ENCODE measurements at regions not wholly inside any gene's neighbourhood (a gene's known extent, or its start where the extent isn't known, plus 50 kb on each side); places are given as distances from the start of the nearest gene placed in this dataset.

- TF ChIP-seq GATA3 (IDR thresholded peaks at IDR 0.05; ENCODE audit: low read depth, low read length) (no peak), GATA2 (IDR thresholded peaks at IDR 0.05; ENCODE audit: low read depth, low read length) (no peak)
These were observed 64.3 kb upstream of the BTBD3 start for GRCh38 chr20:11853359-11853758.

- no peak for TF ChIP-seq GATA2 (IDR thresholded peaks at IDR 0.05; ENCODE audit: low read depth, low read length)
- TF ChIP-seq GATA3 (IDR thresholded peaks at IDR 0.05; ENCODE audit: low read depth, low read length) = no peak
These were observed 56.2 kb upstream of the BTBD3 start for GRCh38 chr20:11861479-11861878.

DNA sequence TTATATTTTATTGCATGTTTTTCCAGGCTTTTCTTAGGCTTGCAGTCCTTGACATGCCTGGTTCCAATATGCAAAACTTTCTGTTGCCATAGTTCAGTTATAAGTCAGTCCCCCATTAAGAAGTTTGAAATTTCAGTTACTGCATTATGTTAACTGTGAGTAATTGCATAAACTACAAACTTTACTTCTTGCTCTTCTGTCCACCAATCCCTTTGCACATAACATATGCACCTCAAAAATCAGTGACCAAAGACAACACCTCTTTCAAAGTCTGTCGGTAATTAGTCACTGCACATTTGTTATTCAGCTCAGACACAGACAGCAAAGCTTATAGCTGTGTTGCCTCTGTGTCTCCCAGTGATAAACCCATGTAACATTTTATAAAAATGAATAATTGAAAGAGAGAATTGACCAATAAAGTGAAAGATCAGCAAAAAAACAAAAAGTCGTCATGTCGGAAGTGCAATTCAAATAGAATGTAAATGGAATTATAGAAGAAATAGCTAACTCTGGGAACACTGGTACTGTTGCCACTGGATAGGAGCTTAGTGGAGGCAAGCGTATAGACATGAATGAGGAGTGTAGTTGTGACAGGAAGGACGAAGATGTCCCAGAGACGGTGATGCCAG, 50.3 kb upstream of the BTBD3 start:
- TF ChIP-seq GATA2 (IDR thresholded peaks at IDR 0.05; ENCODE audit: low read depth, low read length) (no peak), GATA3 (IDR thresholded peaks at IDR 0.05; ENCODE audit: low read depth, low read length) (no peak)

All from SH-SY5Y (cell line).